ENCODE measurements at regions not wholly inside any gene's neighbourhood (a gene's known extent, or its start where the extent isn't known, plus 50 kb on each side); places are given as distances from the start of the nearest gene placed in this dataset.

GRCh38 chr2:144995482-144995881 is 475.6 kb upstream of the ZEB2 start:
- TF ChIP-seq CTCF (IDR thresholded peaks at IDR 0.05; ENCODE audit: insufficient read depth, low read length) (no peak), POLR2AphosphoS5 (IDR thresholded peaks at IDR 0.05; ENCODE audit: low read depth) (no peak), REST (IDR thresholded peaks at IDR 0.05; ENCODE audit: insufficient replicate concordance, low read depth) (no peak), GABPA (IDR thresholded peaks at IDR 0.05; ENCODE audit: low read depth) (no peak), SPI1 (IDR thresholded peaks at IDR 0.05; ENCODE audit: borderline replicate concordance, low read depth) (no peak)

All from HL-60 (cell line).